Mesendoderm (in vitro differentiated cells): ENCODE measurements at regions not wholly inside any gene's neighbourhood (a gene's known extent, or its start where the extent isn't known, plus 50 kb on each side); places are given as distances from the start of the nearest gene placed in this dataset.

Source experiments
- DNase-seq: peaks from one replicate; pipeline ENCODE4 v3.0.0; 2013
- H2AK5ac ChIP-seq: 2 replicates; pipeline ENCODE4 v1.6.1; 2013; ENCODE audit warnings: low read length, inconsistent platforms
- H2BK120ac ChIP-seq: 2 replicates; pipeline ENCODE4 v1.6.1; 2013; ENCODE audit warnings: low read depth, mild to moderate bottlenecking, low read length, moderate library complexity, mixed read lengths
- H2BK15ac ChIP-seq: replicated peaks from 2 replicates; pipeline ENCODE4 v1.6.1; 2013; ENCODE audit warnings: low read depth, mild to moderate bottlenecking, moderate library complexity
- H2BK5ac ChIP-seq: 2 replicates; pipeline ENCODE4 v1.6.1; 2013; ENCODE audit warnings: low read length, inconsistent platforms
- H3K18ac ChIP-seq: 2 replicates; pipeline ENCODE4 v1.6.1; 2013; ENCODE audit warnings: mild to moderate bottlenecking, low read length, mixed read lengths
- H3K23ac ChIP-seq: one replicate; pipeline ENCODE4 v1.6.1; 2013; ENCODE audit warnings: low read length
- H3K27ac ChIP-seq: 2 replicates; pipeline ENCODE4 v1.5.1; 2013; ENCODE audit warnings: low read depth, mild to moderate bottlenecking, inconsistent platforms, low read length, moderate library complexity
- H3K27me3 ChIP-seq: 2 replicates; pipeline ENCODE4 v1.6.1; 2013; ENCODE audit warnings: low read length, control low read depth, mild to moderate bottlenecking, inconsistent platforms; ENCODE audit not compliant: insufficient read depth, poor library complexity
- H3K36me3 ChIP-seq: 2 replicates; pipeline ENCODE4 v1.6.1; 2013; ENCODE audit warnings: low read length, inconsistent platforms; ENCODE audit not compliant: control insufficient read depth, insufficient read depth
- H3K4ac ChIP-seq: one replicate; pipeline ENCODE4 v1.6.1; 2013; ENCODE audit warnings: low read depth, mild to moderate bottlenecking, low read length, moderate library complexity
- H3K4me1 ChIP-seq: 2 replicates; pipeline ENCODE4 v1.6.1; 2013; ENCODE audit warnings: low read depth, low read length, inconsistent platforms; ENCODE audit not compliant: control insufficient read depth
- H3K4me2 ChIP-seq: 2 replicates; pipeline ENCODE4 v1.6.1; 2013; ENCODE audit warnings: low read length
- H3K4me3 ChIP-seq: 2 replicates; pipeline ENCODE4 v1.5.1; 2013; ENCODE audit warnings: mild to moderate bottlenecking, low read length
- H3K56ac ChIP-seq: one replicate; pipeline ENCODE4 v1.6.1; 2013; ENCODE audit warnings: low read length
- H3K79me1 ChIP-seq: 2 replicates; pipeline ENCODE4 v1.6.1; 2013; ENCODE audit warnings: low read length, inconsistent platforms
- H3K79me2 ChIP-seq: 2 replicates; pipeline ENCODE4 v1.6.1; 2013; ENCODE audit warnings: mild to moderate bottlenecking, low read length; ENCODE audit not compliant: control insufficient read depth, insufficient read depth
- H3K9ac ChIP-seq: 2 replicates; pipeline ENCODE4 v1.6.1; 2013; ENCODE audit warnings: low read length, inconsistent platforms
- H4K5ac ChIP-seq: one replicate; pipeline ENCODE4 v1.6.1; 2013; ENCODE audit warnings: low read length
- H4K8ac ChIP-seq: one replicate; pipeline ENCODE4 v1.6.1; 2013; ENCODE audit warnings: low read depth, mild to moderate bottlenecking, control low read depth, low read length, moderate library complexity
- WGBS: extraction: QIAGEN DNeasy Blood & Tissue Kit; methylation state at CpG from one replicate; pipeline ENCODE4 v1.1.7; 2013; ENCODE audit warnings: low lambda C conversion rate, missing lambda C conversion rate; ENCODE audit not compliant: insufficient coverage; ENCODE audit errors: extremely low coverage; 5-methylcytosine and 5-hydroxymethylcytosine counted together

GRCh38 chr16:11404603-11405002 is 59.3 kb downstream of the RMI2 start:
- Histone ChIP-seq H2BK5ac (no peak overlapping the region), H2AK5ac (no peak overlapping the region), H3K56ac (no peak overlapping the region), H3K4me2 (no peak overlapping the region), H3K27me3 (no peaks in the 10 kb centered on the region), H3K79me2 (no peaks in the 10 kb centered on the region), H3K4me1 (no peaks in the 10 kb centered on the region), H3K36me3 (no peaks in the 10 kb centered on the region), H3K18ac (no peak overlapping the region), H3K27ac (no peak overlapping the region), H2BK120ac (no peak overlapping the region), H3K4me3 (no peak overlapping the region), H3K23ac (no peak overlapping the region), H3K4ac (no peak overlapping the region), H4K8ac (no peak overlapping the region), H4K5ac (no peak overlapping the region), H2BK15ac (no peak overlapping the region), H3K79me1 (no peaks in the 10 kb centered on the region), H3K9ac (no peak overlapping the region)
- WGBS, result no CpG with 5 or more reads among the region's 12 CpGs
- DNase-seq, result no peak

- Histone ChIP-seq H4K5ac (no peak overlapping the region), H2AK5ac (no peak overlapping the region), H3K4ac (no peak overlapping the region), H3K36me3 (no peaks in the 10 kb centered on the region), H3K79me1 (no peaks in the 10 kb centered on the region), H4K8ac (no peak overlapping the region), H3K4me2 (no peak overlapping the region), H3K27me3 (no peaks in the 10 kb centered on the region), H2BK120ac (no peak overlapping the region), H3K23ac (no peak overlapping the region), H3K56ac (no peak overlapping the region), H3K79me2 (no peaks in the 10 kb centered on the region), H3K18ac (no peak overlapping the region), H2BK5ac (no peak overlapping the region), H3K9ac (no peak overlapping the region), H3K4me3 (no peak overlapping the region), H3K4me1 (no peaks in the 10 kb centered on the region), H3K27ac (no peak overlapping the region), H2BK15ac (no peak overlapping the region)
- DNase-seq, result peak; percentile 82
- WGBS, result no CpG with 5 or more reads among the region's 11 CpGs
Measured at GRCh38 chr16:11405331-11406176, 60.3 kb downstream of the RMI2 start.

- Histone ChIP-seq H3K4ac (no peak overlapping the region), H3K36me3 (no peaks in the 10 kb centered on the region), H3K79me1 (no peaks in the 10 kb centered on the region), H3K27ac (no peak overlapping the region), H2BK5ac (no peak overlapping the region), H3K4me1 (no peaks in the 10 kb centered on the region), H3K9ac (no peak overlapping the region), H3K79me2 (no peaks in the 10 kb centered on the region), H3K27me3 (no peaks in the 10 kb centered on the region), H3K23ac (no peak overlapping the region), H3K4me3 (no peak overlapping the region), H4K8ac (no peak overlapping the region), H2AK5ac (no peak overlapping the region), H2BK120ac (no peak overlapping the region), H2BK15ac (no peak overlapping the region), H3K18ac (no peak overlapping the region), H3K4me2 (no peak overlapping the region), H3K56ac (no peak overlapping the region), H4K5ac (no peak overlapping the region)
- no peak for DNase-seq
- no CpG with 5 or more reads among the region's 6 CpGs for WGBS
Measured at GRCh38 chr16:11406177-11406560, 60.9 kb downstream of the RMI2 start.

GRCh38 chr16:11407047-11407982 is 62.1 kb downstream of the RMI2 start:
- Histone ChIP-seq H2BK5ac (no peak overlapping the region), H3K4ac (no peak overlapping the region), H4K5ac (no peak overlapping the region), H2BK15ac (no peak overlapping the region), H3K18ac (no peak overlapping the region), H3K79me2 (no peaks in the 10 kb centered on the region), H3K23ac (no peak overlapping the region), H3K27ac (no peak overlapping the region), H3K56ac (no peak overlapping the region), H4K8ac (no peak overlapping the region), H2AK5ac (no peak overlapping the region), H3K4me1 (no peaks in the 10 kb centered on the region), H3K9ac (no peak overlapping the region), H3K36me3 (no peaks in the 10 kb centered on the region), H3K4me2 (no peak overlapping the region), H2BK120ac (no peak overlapping the region), H3K79me1 (no peaks in the 10 kb centered on the region), H3K27me3 (no peaks in the 10 kb centered on the region), H3K4me3 (no peak overlapping the region)
- no CpG with 5 or more reads among the region's 17 CpGs for WGBS
- DNase-seq, result peak; percentile 85

GRCh38 chr16:11408216-11408615 is 63.0 kb downstream of the RMI2 start:
- H3K56ac ChIP-seq, result no peak overlapping the region
- no peaks in the 10 kb centered on the region for H3K79me2 ChIP-seq
- no peak overlapping the region for H2BK120ac ChIP-seq
- no peaks in the 10 kb centered on the region for H3K79me1 ChIP-seq
- WGBS, result no CpG with 5 or more reads among the region's 8 CpGs
- H4K5ac ChIP-seq, result no peak overlapping the region
- H3K4me3 ChIP-seq, result no peak overlapping the region
- no peak overlapping the region for H2BK15ac ChIP-seq
- DNase-seq, result no peak
- no peak overlapping the region for H3K23ac ChIP-seq
- no peak overlapping the region for H3K4me2 ChIP-seq
- no peak overlapping the region for H3K27ac ChIP-seq
- H3K18ac ChIP-seq, result no peak overlapping the region
- no peak overlapping the region for H2BK5ac ChIP-seq
- no peaks in the 10 kb centered on the region for H3K36me3 ChIP-seq
- no peaks in the 10 kb centered on the region for H3K27me3 ChIP-seq
- no peaks in the 10 kb centered on the region for H3K4me1 ChIP-seq
- H3K9ac ChIP-seq, result no peak overlapping the region
- no peak overlapping the region for H2AK5ac ChIP-seq
- no peak overlapping the region for H4K8ac ChIP-seq
- H3K4ac ChIP-seq, result no peak overlapping the region
